MM.1S (cell line): ENCODE measurements at regions not wholly inside any gene's neighbourhood (a gene's known extent, or its start where the extent isn't known, plus 50 kb on each side); places are given as distances from the start of the nearest gene placed in this dataset.

ENCODE experiments used
- DNase-seq: peaks from one replicate; pipeline ENCODE4 v3.0.0-alpha.2; 2015
- H2AFZ ChIP-seq: fragments of 300-600 bp; sonication (generic); 2 replicates; pipeline ENCODE4 v1.6.0; 2016; ENCODE audit warnings: antibody characterized with exemption, low read length
- H3F3A ChIP-seq: fragments of 300-600 bp; sonication (generic); 2 replicates; pipeline ENCODE4 v1.6.1; 2016; ENCODE audit warnings: mild to moderate bottlenecking, antibody characterized with exemption, low read length, moderate library complexity, mixed read lengths; ENCODE audit not compliant: insufficient read depth
- H3K27ac ChIP-seq: fragments of 300-600 bp; sonication (generic); 2 replicates; pipeline ENCODE4 v1.5.1; 2016; ENCODE audit warnings: mild to moderate bottlenecking, low read length
- H3K27me3 ChIP-seq: fragments of 300-600 bp; sonication (generic); replicated peaks from 2 replicates; pipeline ENCODE4 v1.6.0; 2016; ENCODE audit warnings: low read length; ENCODE audit not compliant: insufficient read depth
- H3K36me3 ChIP-seq: fragments of 300-600 bp; sonication (generic); replicated peaks from 2 replicates; pipeline ENCODE4 v1.6.1; 2016; ENCODE audit warnings: mild to moderate bottlenecking, low read length, mixed read lengths; ENCODE audit not compliant: insufficient read depth
- H3K4me1 ChIP-seq: fragments of 300-600 bp; sonication (generic); 2 replicates; pipeline ENCODE4 v1.6.1; 2016; ENCODE audit warnings: low read length, mixed read lengths
- H3K4me2 ChIP-seq: fragments of 300-600 bp; sonication (generic); 2 replicates; pipeline ENCODE4 v1.6.0; 2016; ENCODE audit warnings: low read depth, low read length
- H3K4me3 ChIP-seq: fragments of 300-600 bp; sonication (generic); 2 replicates; pipeline ENCODE4 v1.5.1; 2016; ENCODE audit warnings: low read length, mixed read lengths
- H3K79me2 ChIP-seq: fragments of 300-600 bp; sonication (generic); 2 replicates; pipeline ENCODE4 v1.6.1; 2016; ENCODE audit warnings: mixed run types, low read length, mixed read lengths
- H3K9ac ChIP-seq: fragments of 300-600 bp; sonication (generic); 2 replicates; pipeline ENCODE4 v1.6.1; 2016; ENCODE audit warnings: low read length, mixed read lengths
- H3K9me2 ChIP-seq: fragments of 300-600 bp; sonication (generic); replicated peaks from 2 replicates; pipeline ENCODE4 v1.6.1; 2016; ENCODE audit warnings: mild to moderate bottlenecking, low read length, mixed read lengths; ENCODE audit not compliant: insufficient read depth
- H3K9me3 ChIP-seq: fragments of 300-600 bp; sonication (generic); replicated peaks from 2 replicates; pipeline ENCODE4 v1.6.1; 2016; ENCODE audit warnings: mild to moderate bottlenecking, low read length, mixed read lengths; ENCODE audit not compliant: insufficient read depth
- H4K20me1 ChIP-seq: fragments of 300-600 bp; sonication (generic); 2 replicates; pipeline ENCODE4 v1.6.1; 2016; ENCODE audit warnings: mild to moderate bottlenecking, low read length, moderate library complexity, mixed read lengths; ENCODE audit not compliant: insufficient read depth
- EZH2 ChIP-seq: fragments of 300-600 bp; sonication (generic); optimal IDR thresholded peaks from 2 replicates; pipeline ENCODE3; 2017; ENCODE audit warnings: low read depth, mild to moderate bottlenecking, antibody characterized with exemption, low read length, mixed read lengths
- EZH2phosphoT487 ChIP-seq: fragments of 300-600 bp; sonication (generic); IDR thresholded peaks from 2 replicates; pipeline ENCODE4 v1.6.1; 2018; ENCODE audit warnings: antibody characterized with exemption, low read length
- TF ChIP-seq, protein P1 (sequence below): fragments of 300-600 bp; sonication (generic); IDR thresholded peaks from 2 replicates; pipeline ENCODE4 v1.5.1; 2016; ENCODE audit warnings: antibody characterized with exemption, low read length, mixed read lengths

DNA sequence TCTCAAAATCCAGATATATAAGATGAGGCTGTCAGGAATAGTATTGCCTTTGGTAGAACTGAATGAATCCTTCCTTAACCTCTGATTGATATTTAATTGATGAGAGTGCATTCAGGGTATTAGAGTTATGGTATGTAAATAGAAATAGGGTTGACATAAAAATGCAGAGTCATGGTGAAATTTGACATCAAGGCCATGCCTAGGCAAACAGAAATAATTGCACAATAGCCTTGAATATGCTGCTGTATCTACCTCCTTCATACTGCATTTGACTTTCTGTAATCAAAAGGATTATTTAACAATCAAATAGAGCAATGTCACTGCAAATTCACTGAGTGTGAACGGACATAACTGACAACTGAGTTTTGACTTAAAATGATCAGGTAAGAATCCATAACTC, 1316.3 kb downstream of the STIM2 start:
- Histone ChIP-seq H3K27ac (no peak overlapping the region), H3K4me3 (no peak overlapping the region), H3K36me3 (no peaks in the 10 kb centered on the region), H3K4me2 (no peak overlapping the region), H3K79me2 (no peaks in the 10 kb centered on the region), H3K9me2 (no peaks in the 10 kb centered on the region), H4K20me1 (no peaks in the 10 kb centered on the region), H3K9ac (no peak overlapping the region), H3F3A (no peaks in the 10 kb centered on the region), H3K27me3 (no peaks in the 10 kb centered on the region), H3K4me1 (peaks cover 3% of the 10 kb centered on the region; the same call in 1 of the 2 replicates), H2AFZ (no peak overlapping the region), H3K9me3 (no peaks in the 10 kb centered on the region)
- TF ChIP-seq, protein P1, sequence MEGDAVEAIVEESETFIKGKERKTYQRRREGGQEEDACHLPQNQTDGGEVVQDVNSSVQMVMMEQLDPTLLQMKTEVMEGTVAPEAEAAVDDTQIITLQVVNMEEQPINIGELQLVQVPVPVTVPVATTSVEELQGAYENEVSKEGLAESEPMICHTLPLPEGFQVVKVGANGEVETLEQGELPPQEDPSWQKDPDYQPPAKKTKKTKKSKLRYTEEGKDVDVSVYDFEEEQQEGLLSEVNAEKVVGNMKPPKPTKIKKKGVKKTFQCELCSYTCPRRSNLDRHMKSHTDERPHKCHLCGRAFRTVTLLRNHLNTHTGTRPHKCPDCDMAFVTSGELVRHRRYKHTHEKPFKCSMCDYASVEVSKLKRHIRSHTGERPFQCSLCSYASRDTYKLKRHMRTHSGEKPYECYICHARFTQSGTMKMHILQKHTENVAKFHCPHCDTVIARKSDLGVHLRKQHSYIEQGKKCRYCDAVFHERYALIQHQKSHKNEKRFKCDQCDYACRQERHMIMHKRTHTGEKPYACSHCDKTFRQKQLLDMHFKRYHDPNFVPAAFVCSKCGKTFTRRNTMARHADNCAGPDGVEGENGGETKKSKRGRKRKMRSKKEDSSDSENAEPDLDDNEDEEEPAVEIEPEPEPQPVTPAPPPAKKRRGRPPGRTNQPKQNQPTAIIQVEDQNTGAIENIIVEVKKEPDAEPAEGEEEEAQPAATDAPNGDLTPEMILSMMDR = no peak
- TF ChIP-seq EZH2phosphoT487 = no peak
- no peak for TF ChIP-seq EZH2
- DNase-seq = no peak

DNA sequence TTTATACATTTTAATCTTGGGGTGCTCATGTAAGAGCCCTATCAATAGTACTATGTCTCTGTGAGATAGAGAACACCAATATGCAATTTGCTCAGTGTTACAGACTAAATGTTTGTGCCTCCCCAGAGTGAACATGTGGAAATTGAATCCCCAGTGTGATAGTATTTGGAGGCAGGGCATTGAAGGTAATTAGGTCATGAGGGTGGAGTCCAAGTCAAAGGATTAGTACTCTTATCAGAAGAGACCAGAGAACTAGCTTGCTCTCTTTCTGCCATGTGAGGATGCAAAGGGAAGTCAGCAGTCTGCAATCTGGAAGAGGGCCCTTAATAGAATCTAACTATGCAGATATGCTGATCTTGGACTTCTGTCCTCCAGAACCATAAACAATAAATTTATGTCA, 1317.0 kb downstream of the STIM2 start:
- no peaks in the 10 kb centered on the region for H3K79me2 ChIP-seq
- no peak overlapping the region for H3K27ac ChIP-seq
- H3F3A ChIP-seq = no peaks in the 10 kb centered on the region
- no peak overlapping the region for H2AFZ ChIP-seq
- no peaks in the 10 kb centered on the region for H3K9me3 ChIP-seq
- no peak overlapping the region for H3K4me2 ChIP-seq
- no peaks in the 10 kb centered on the region for H3K27me3 ChIP-seq
- peaks cover 3% of the 10 kb centered on the region; the same call in 1 of the 2 replicates for H3K4me1 ChIP-seq
- H3K4me3 ChIP-seq = no peak overlapping the region
- no peak overlapping the region for H3K9ac ChIP-seq
- DNase-seq = no peak
- H3K36me3 ChIP-seq = no peaks in the 10 kb centered on the region
- no peaks in the 10 kb centered on the region for H3K9me2 ChIP-seq
- no peaks in the 10 kb centered on the region for H4K20me1 ChIP-seq
- no peak for TF ChIP-seq EZH2
- TF ChIP-seq EZH2phosphoT487 = no peak
- TF ChIP-seq, protein P1 = no peak

DNA sequence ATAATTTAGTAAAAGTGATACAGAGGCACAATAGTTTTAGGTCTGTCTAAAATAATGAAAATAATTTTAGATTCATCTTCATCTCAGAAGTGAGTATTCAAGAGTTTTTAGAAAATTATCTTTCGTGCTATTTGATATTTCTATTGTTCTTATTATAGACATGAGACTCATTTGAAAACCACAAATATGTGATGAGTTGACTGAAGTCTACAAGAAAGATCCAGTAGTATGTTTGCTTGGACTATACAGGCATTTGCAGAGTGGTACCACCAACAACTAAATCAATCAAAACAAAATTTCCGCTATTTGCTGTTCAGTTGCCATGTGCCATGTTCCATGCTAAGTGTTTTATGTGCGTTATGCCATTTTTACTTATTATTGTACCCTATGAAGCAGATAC, 1318.5 kb downstream of the STIM2 start:
- no peaks in the 10 kb centered on the region for H4K20me1 ChIP-seq
- TF ChIP-seq EZH2 (no peak), EZH2phosphoT487 (no peak)
- TF ChIP-seq, protein P1 = no peak
- H3K4me3 ChIP-seq = no peak overlapping the region
- H3K4me1 ChIP-seq = peaks cover 3% of the 10 kb centered on the region; the same call in 1 of the 2 replicates
- no peak overlapping the region for H3K9ac ChIP-seq
- H3K9me2 ChIP-seq = no peaks in the 10 kb centered on the region
- peak; percentile 47 for DNase-seq
- no peaks in the 10 kb centered on the region for H3F3A ChIP-seq
- no peak overlapping the region for H3K27ac ChIP-seq
- H3K27me3 ChIP-seq = no peaks in the 10 kb centered on the region
- H3K4me2 ChIP-seq = no peak overlapping the region
- no peak overlapping the region for H2AFZ ChIP-seq
- no peaks in the 10 kb centered on the region for H3K36me3 ChIP-seq
- H3K9me3 ChIP-seq = no peaks in the 10 kb centered on the region
- H3K79me2 ChIP-seq = no peaks in the 10 kb centered on the region
